NT2/D1 (cell line): ENCODE measurements at regions not wholly inside any gene's neighbourhood (a gene's known extent, or its start where the extent isn't known, plus 50 kb on each side); places are given as distances from the start of the nearest gene placed in this dataset.

ENCODE experiments used
- YY1 ChIP-seq: IDR thresholded peaks from 2 replicates; pipeline ENCODE4 v1.6.1; 2011; ENCODE audit not compliant: insufficient read length, insufficient read depth
- ZNF274 ChIP-seq: IDR thresholded peaks from 2 replicates; pipeline ENCODE4 v1.6.1; 2011; ENCODE audit warnings: mild to moderate bottlenecking, low read depth, low read length

DNA sequence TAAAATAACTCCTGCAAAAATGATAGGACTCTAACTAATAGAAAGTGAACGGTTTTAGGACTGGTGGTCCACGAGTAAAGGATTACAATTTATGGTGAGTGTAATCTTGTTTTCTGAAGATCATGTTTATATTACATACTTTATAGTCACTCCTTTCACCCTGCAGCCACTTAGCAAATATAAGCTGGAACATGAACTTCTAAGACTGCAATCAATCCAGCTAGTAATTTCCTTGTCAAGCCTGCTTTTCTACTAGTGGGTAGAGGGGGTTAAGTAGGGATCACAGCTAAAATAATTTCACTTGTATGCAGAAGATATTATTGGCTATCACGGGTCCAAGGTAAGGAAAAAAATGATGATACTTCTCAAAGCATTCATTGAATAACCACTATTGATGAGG is 125.5 kb upstream of the NETO1 start:
- TF ChIP-seq YY1 = no peak
- no peak for TF ChIP-seq ZNF274
